Heart left ventricle (tissue), 16 donors: ENCODE measurements at regions not wholly inside any gene's neighbourhood (a gene's known extent, or its start where the extent isn't known, plus 50 kb on each side); places are given as distances from the start of the nearest gene placed in this dataset.

ENCODE experiments used
- ATAC-seq, 4 donors: fragments of 200-7000 bp; cut with Tn5 transposase; one replicate each; pipeline ENCODE4 v1.9.1; 2020 to 2022; ENCODE audit warnings: moderate library complexity in 4 of 4, mild to moderate bottlenecking in 3 of 4, moderate number of reproducible peaks in 1 of 4
- DNase-seq, 5 donors: peaks; one replicate each; pipeline ENCODE4 v3.0.0-alpha.2; 2020
- H3K27ac ChIP-seq, 12 donors: fragments of 200-600 bp; sonication (generic) in 4 of 12; one replicate each; pipeline versions ENCODE4 v1.5.0 to v1.8.0; 2016 to 2022; ENCODE audit warnings: mild to moderate bottlenecking in 2 of 12
- H3K27me3 ChIP-seq, 9 donors: fragments of 200-600 bp; sonication (generic) in 2 of 9; one replicate each; pipeline versions ENCODE4 v1.5.1 to v1.8.0; 2016 to 2022; ENCODE audit warnings: mild to moderate bottlenecking in 3 of 9
- H3K36me3 ChIP-seq, 9 donors: fragments of 200-600 bp; sonication (generic) in 2 of 9; one replicate each; pipeline versions ENCODE4 v1.5.0 to v1.8.0; 2018 to 2022; ENCODE audit warnings: mild to moderate bottlenecking in 2 of 9
- H3K4me1 ChIP-seq, 12 donors: fragments of 200-600 bp; sonication (generic) in 4 of 12; one replicate each; pipeline versions ENCODE4 v1.5.0 to v1.8.0; 2016 to 2022; ENCODE audit warnings: mild to moderate bottlenecking in 3 of 12
- H3K4me3 ChIP-seq, 12 donors: fragments of 200-600 bp; sonication (generic) in 4 of 12; one replicate each; pipeline versions ENCODE4 v1.5.0 to v1.8.0; 2017 to 2022; ENCODE audit warnings: mild to moderate bottlenecking in 9 of 12, moderate library complexity in 4 of 12
- H3K9me3 ChIP-seq, 12 donors: fragments of 200-600 bp; sonication (generic) in 4 of 12; one replicate each; pipeline versions ENCODE4 v1.5.0 to v1.8.0; 2016 to 2022; ENCODE audit warnings: mild to moderate bottlenecking in 1 of 12
- POLR2A ChIP-seq, 2 donors: fragments of 450-650 bp; IDR thresholded peaks; one replicate each; pipeline ENCODE4 v1.6.1; 2017; ENCODE audit warnings: antibody characterized with exemption in 2 of 2, mild to moderate bottlenecking in 2 of 2, moderate library complexity in 2 of 2
- WGBS, 4 donors: extraction: QIAGEN DNeasy Blood & Tissue Kit in 2 of 4; methylation state at CpG; one replicate each; pipeline versions ENCODE4 v1.1.5 to v1.1.7; 2013 to 2018; 5-methylcytosine and 5-hydroxymethylcytosine counted together
- intact Hi-C, 10 donors: fragments of 100-400 bp; cut with DNase I; formaldehyde crosslinking; loops; one replicate each; pipeline versions ENCODE4 v1.11.1 to v1.14.2; 2022
- TF ChIP-seq, protein P1 (sequence below), 12 donors: fragments of 200-600 bp; sonication (generic) in 4 of 12; IDR thresholded peaks; one replicate each; pipeline versions ENCODE4 v1.5.0 to v1.8.0; 2018 to 2022; ENCODE audit warnings: antibody characterized with exemption in 12 of 12, mild to moderate bottlenecking in 5 of 12
- donor health status: ischemic (EF 13 %, LVEDD 7.1; RV severe dilation, severe dysfunction).
- donor health status: healthy with polysubstance abuse.
- donor health status: DM: no; HTN: yes; CAD: no.
- donor health status: DM: no; HTN: no; CAD: no.
- donor health status: ischemic (EF 25% LVEDD 6.9; RV normal size, moderate dysfunction).
- donor health status: ischemic (EF 25% LVEDD 5.7; RV mildly dilated, moderate dysfunction).
- donor health status: healthy.
- donor health status: DM: yes; HTN: yes; CAD: no.
- donor health status: ischemic (EF 35%, LVEDD 5.7; RV mildly dilated, moderate dysfunction).
- donor health status: nonischemic (EF 11% LVEDD 7.7; RV severe dilation, severe dysfunction).
- donor health status: DM: yes; HTN: yes; CAD: no.
- donor health status: PGD.
- donor health status: ischemic (EF 29% LVEDD 5.4; RV normal size, mild dysfunction).
- donor health status: nonischemic (EF 23%, LVEDD 6.1; RV moderate dilation, normal function).

DNA sequence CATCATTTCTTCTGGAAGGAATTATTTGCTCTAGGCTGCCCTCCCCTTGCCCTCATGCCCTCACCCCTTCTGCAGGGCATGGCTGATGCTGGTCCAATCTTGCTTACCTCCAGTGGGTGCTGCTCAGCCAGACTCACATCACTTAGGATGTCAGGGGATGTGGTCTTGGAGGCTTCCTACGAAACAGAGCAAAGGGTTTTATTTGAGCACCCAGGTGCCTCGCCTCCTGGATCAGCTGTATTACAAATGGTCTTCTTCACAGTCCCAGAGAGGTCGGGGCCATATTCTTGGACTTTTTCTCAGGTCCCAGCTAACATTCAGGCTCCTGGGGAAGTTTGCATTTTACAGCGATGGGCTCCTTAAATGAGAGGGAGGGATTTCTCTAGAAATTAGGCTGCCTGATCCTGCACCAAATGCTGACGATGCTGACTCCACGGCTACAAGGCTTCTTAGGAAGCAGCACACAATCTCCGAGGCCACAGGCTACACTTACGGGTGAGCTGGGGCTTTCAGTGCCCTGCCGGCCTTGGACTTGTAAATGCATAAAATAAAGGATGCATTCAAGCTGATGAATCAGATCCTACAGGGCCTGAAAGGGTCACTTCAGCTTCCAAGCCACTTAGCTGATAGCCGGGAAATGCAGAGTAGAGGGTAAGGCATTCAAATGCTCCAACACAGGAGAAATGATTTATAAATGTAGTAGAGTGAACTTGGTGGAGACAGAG is 159.8 kb upstream of the ECI2 start:
- intact Hi-C loops, result no loop called here
- DNase-seq (no peak), ATAC-seq (no peak)
- H3K4me1 ChIP-seq, result peaks cover 0 to 4% (median 0%) of the 10 kb centered on the region in 12 donors
- H3K4me3 ChIP-seq, result no peak overlapping the region
- no peak overlapping the region for H3K27ac ChIP-seq
- 87 to 95% (median 94%) methylated on average over 9 to 10 of the region's 10 CpGs for WGBS, 4 donors
- no peak for TF ChIP-seq POLR2A (IDR thresholded peaks at IDR 0.05)
- TF ChIP-seq, protein P1, sequence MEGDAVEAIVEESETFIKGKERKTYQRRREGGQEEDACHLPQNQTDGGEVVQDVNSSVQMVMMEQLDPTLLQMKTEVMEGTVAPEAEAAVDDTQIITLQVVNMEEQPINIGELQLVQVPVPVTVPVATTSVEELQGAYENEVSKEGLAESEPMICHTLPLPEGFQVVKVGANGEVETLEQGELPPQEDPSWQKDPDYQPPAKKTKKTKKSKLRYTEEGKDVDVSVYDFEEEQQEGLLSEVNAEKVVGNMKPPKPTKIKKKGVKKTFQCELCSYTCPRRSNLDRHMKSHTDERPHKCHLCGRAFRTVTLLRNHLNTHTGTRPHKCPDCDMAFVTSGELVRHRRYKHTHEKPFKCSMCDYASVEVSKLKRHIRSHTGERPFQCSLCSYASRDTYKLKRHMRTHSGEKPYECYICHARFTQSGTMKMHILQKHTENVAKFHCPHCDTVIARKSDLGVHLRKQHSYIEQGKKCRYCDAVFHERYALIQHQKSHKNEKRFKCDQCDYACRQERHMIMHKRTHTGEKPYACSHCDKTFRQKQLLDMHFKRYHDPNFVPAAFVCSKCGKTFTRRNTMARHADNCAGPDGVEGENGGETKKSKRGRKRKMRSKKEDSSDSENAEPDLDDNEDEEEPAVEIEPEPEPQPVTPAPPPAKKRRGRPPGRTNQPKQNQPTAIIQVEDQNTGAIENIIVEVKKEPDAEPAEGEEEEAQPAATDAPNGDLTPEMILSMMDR (IDR thresholded peaks at IDR 0.05), result no peak
- peaks cover 0 to 11% (median 0%) of the 10 kb centered on the region in 12 donors for H3K9me3 ChIP-seq
- H3K36me3 ChIP-seq, result no peaks in the 10 kb centered on the region
- H3K27me3 ChIP-seq, result no peaks in the 10 kb centered on the region

DNA sequence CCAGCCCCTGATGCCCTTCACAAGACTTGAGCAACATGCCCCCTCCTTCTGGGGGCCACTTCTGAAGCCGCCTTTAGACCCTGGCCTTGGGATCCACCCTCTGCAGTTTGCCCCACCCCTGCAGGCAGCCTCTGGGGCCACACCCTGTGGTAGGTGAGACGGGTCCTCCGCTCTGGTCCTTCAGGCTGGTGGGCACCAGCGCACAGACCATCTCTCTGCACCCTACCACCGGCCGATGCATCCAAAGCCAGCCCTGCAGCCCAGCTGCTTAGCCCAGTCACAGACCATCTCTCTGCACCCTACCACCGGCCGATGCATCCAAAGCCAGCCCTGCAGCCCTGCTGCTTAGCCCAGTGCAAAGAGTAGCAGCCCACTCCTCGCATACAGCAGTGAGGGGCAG is 159.3 kb upstream of the ECI2 start:
- Histone ChIP-seq H3K4me1 (peaks cover 0 to 4% (median 0%) of the 10 kb centered on the region in 12 donors), H3K9me3 (peaks cover 0 to 11% (median 0%) of the 10 kb centered on the region in 12 donors), H3K36me3 (no peaks in the 10 kb centered on the region), H3K27me3 (no peaks in the 10 kb centered on the region), H3K27ac (no peak overlapping the region), H3K4me3 (no peak overlapping the region)
- WGBS, 4 donors, result 97 to 98% (median 98%) methylated on average over 9 of the region's 9 CpGs
- TF ChIP-seq, protein P1 (IDR thresholded peaks at IDR 0.05), result no peak
- no peak for TF ChIP-seq POLR2A (IDR thresholded peaks at IDR 0.05)
- DNase-seq (no peak), ATAC-seq (no peak)
- intact Hi-C loops, result no loop called here

GRCh38 chr6:4291453-4292403 is 156.4 kb upstream of the ECI2 start:
- Histone ChIP-seq H3K36me3 (no peaks in the 10 kb centered on the region), H3K9me3 (no peaks in the 10 kb centered on the region), H3K27me3 (no peaks in the 10 kb centered on the region), H3K4me1 (peaks cover 0 to 11% (median 2%) of the 10 kb centered on the region in 12 donors), H3K4me3 (no peak overlapping the region), H3K27ac (no peak overlapping the region)
- intact Hi-C loops, result no loop called here
- ATAC-seq, result peak in 2 of 4 donors; percentile 57 to 87
- DNase-seq, result peak in 1 of 5 donors; percentile 53
- WGBS, 4 donors, result 59 to 70% (median 61%) methylated on average over 11 of the region's 11 CpGs
- TF ChIP-seq, protein P1 (IDR thresholded peaks at IDR 0.05), result no peak
- no peak for TF ChIP-seq POLR2A (IDR thresholded peaks at IDR 0.05)

DNA sequence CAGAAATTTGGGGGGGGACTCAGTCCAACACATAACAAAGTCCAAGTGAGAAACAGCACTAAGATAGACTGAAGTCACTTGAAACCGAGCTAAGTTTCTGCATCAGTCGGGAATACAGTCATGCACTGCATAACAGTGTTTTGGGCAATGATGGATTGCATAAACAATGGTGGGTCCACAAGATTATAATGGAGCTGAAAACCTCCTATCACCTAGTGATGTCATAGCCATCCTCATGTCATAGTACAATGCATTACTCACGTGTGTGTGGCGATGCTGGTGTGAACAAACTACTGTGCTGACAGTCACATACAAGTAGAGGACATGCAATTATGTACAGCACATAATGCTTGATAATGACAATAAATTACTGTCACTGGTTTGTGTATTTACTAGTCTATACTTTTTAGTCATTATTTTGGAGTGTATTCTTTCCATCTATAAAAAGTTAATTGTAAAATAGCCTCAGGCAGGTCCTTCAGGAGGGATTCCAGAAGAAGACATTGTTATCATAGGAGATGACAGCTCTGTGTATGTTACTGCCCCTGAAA is 154.5 kb upstream of the ECI2 start:
- no peak overlapping the region for H3K4me3 ChIP-seq
- WGBS, 4 donors, result 94 to 96% (median 95%) methylated on average over 4 of the region's 4 CpGs
- intact Hi-C loops, result no loop called here
- no peak for DNase-seq
- H3K9me3 ChIP-seq, result no peaks in the 10 kb centered on the region
- H3K4me1 ChIP-seq, result peaks cover 0 to 11% (median 2%) of the 10 kb centered on the region in 12 donors
- no peaks in the 10 kb centered on the region for H3K36me3 ChIP-seq
- TF ChIP-seq, protein P1 (IDR thresholded peaks at IDR 0.05), result no peak
- TF ChIP-seq POLR2A (IDR thresholded peaks at IDR 0.05), result no peak
- no peaks in the 10 kb centered on the region for H3K27me3 ChIP-seq
- no peak for ATAC-seq
- H3K27ac ChIP-seq, result no peak overlapping the region
